ENCODE measurements at regions not wholly inside any gene's neighbourhood (a gene's known extent, or its start where the extent isn't known, plus 50 kb on each side); places are given as distances from the start of the nearest gene placed in this dataset.
A peak's percentile ranks its signal among the peaks of the same experiment; 100 is the strongest.

GRCh38 chr15:31151301-31152233, 50.0 kb upstream of the TRPM1 start:
- peaks cover 6% of the 10 kb centered on the region for H3K36me3 Mint-ChIP-seq
- ChIA-PET CTCF (interaction anchor here (0.9 to 1.3 kb wide), 3 partner anchors 22 to 284 kb away, joined by 3 to 4 read pairs (median 3); no protein-coding TSS in a partner anchor), POLR2A (no interaction called here)
- H3K27ac Mint-ChIP-seq: peak overlapping the region; percentile 99
- peaks cover 3% of the 10 kb centered on the region for H3K27me3 Mint-ChIP-seq (ENCODE audit: low read depth)
- peaks cover 80% of the 10 kb centered on the region for H3K4me1 Mint-ChIP-seq
- H3K9me3 Mint-ChIP-seq: peaks cover 4% of the 10 kb centered on the region
- DNase-seq (ENCODE audit: low spot score): no peak
- no peak overlapping the region for H3K4me3 Mint-ChIP-seq
- no peak for TF ChIP-seq ZNF532 (CRISPR knock-in tag; IDR thresholded peaks at IDR 0.05; ENCODE audit: borderline replicate concordance)
- no peak for TF ChIP-seq PRRX2 (CRISPR knock-in tag; IDR thresholded peaks at IDR 0.05)
- no peak for TF ChIP-seq ZNF671 (CRISPR knock-in tag; IDR thresholded peaks at IDR 0.05)
- TF ChIP-seq ZNF317 (CRISPR knock-in tag; IDR thresholded peaks at IDR 0.05; ENCODE audit: borderline replicate concordance, low read depth): no peak
- no peak for TF ChIP-seq MXD4 (CRISPR knock-in tag; IDR thresholded peaks at IDR 0.05; ENCODE audit: borderline replicate concordance)
- TF ChIP-seq PRDM15 (CRISPR knock-in tag; IDR thresholded peaks at IDR 0.05): no peak
- no peak for TF ChIP-seq ZSCAN18 (CRISPR knock-in tag; IDR thresholded peaks at IDR 0.05)
- no peak for TF ChIP-seq HMGXB4 (CRISPR knock-in tag; IDR thresholded peaks at IDR 0.05)
- no peak for TF ChIP-seq TCF7 (CRISPR knock-in tag; IDR thresholded peaks at IDR 0.05; ENCODE audit: low read depth)
- TF ChIP-seq ZNF121 (CRISPR knock-in tag; IDR thresholded peaks at IDR 0.05): no peak
- no peak for TF ChIP-seq ZNF219 (CRISPR knock-in tag; IDR thresholded peaks at IDR 0.05; ENCODE audit: borderline replicate concordance)
- no peak for ATAC-seq

- DNase-seq (ENCODE audit: low spot score): no peak
- peaks cover 5% of the 10 kb centered on the region for H3K9me3 Mint-ChIP-seq
- peaks cover 7% of the 10 kb centered on the region for H3K36me3 Mint-ChIP-seq
- H3K27ac Mint-ChIP-seq: no peak overlapping the region
- ChIA-PET CTCF (interaction anchor here (1.0 kb wide), 1 partner anchor 25 kb away, joined by 3 read pairs; no protein-coding TSS in a partner anchor), POLR2A (no interaction called here)
- H3K4me3 Mint-ChIP-seq: no peak overlapping the region
- H3K27me3 Mint-ChIP-seq (ENCODE audit: low read depth): peaks cover 3% of the 10 kb centered on the region
- H3K4me1 Mint-ChIP-seq: peaks cover 78% of the 10 kb centered on the region
- ATAC-seq: no peak
- TF ChIP-seq JAZF1 (CRISPR knock-in tag; IDR thresholded peaks at IDR 0.05): no peak
- no peak for TF ChIP-seq HMGA2 (CRISPR knock-in tag; IDR thresholded peaks at IDR 0.05)
- no peak for TF ChIP-seq FOXJ3 (CRISPR knock-in tag; IDR thresholded peaks at IDR 0.05; ENCODE audit: borderline replicate concordance)
- TF ChIP-seq ZNF425 (CRISPR knock-in tag; conservative IDR thresholded peaks at IDR 0.05): no peak
- no peak for TF ChIP-seq IRF1 (CRISPR knock-in tag; IDR thresholded peaks at IDR 0.05)
- TF ChIP-seq ZNF416 (CRISPR knock-in tag; IDR thresholded peaks at IDR 0.05): no peak
- no peak for TF ChIP-seq USF2 (CRISPR knock-in tag; IDR thresholded peaks at IDR 0.05)
Observed at GRCh38 chr15:31153531-31153930, 52.0 kb upstream of the TRPM1 start.

Measured in WTC11 (cell line).